ENCODE measurements at regions not wholly inside any gene's neighbourhood (a gene's known extent, or its start where the extent isn't known, plus 50 kb on each side); places are given as distances from the start of the nearest gene placed in this dataset.
A peak's percentile ranks its signal among the peaks of the same experiment; 100 is the strongest.
"Not testable (repeated sequence)": the region's sequence is repeated elsewhere in the genome, so short reads cannot be mapped to it uniquely, and the experiment has no call there.

- DNase-seq (ENCODE audit: low spot score), result no peak
- TF ChIP-seq, protein P1, sequence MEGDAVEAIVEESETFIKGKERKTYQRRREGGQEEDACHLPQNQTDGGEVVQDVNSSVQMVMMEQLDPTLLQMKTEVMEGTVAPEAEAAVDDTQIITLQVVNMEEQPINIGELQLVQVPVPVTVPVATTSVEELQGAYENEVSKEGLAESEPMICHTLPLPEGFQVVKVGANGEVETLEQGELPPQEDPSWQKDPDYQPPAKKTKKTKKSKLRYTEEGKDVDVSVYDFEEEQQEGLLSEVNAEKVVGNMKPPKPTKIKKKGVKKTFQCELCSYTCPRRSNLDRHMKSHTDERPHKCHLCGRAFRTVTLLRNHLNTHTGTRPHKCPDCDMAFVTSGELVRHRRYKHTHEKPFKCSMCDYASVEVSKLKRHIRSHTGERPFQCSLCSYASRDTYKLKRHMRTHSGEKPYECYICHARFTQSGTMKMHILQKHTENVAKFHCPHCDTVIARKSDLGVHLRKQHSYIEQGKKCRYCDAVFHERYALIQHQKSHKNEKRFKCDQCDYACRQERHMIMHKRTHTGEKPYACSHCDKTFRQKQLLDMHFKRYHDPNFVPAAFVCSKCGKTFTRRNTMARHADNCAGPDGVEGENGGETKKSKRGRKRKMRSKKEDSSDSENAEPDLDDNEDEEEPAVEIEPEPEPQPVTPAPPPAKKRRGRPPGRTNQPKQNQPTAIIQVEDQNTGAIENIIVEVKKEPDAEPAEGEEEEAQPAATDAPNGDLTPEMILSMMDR (IDR thresholded peaks at IDR 0.05; ENCODE audit: extremely low read depth, missing control alignments), result no peak
Observed at GRCh38 chr14:105905456-105905855, 379.1 kb downstream of the TMEM121 start.

- TF ChIP-seq, protein P1 (IDR thresholded peaks at IDR 0.05; ENCODE audit: extremely low read depth, missing control alignments), result no peak
Observed at GRCh38 chr14:105907276-105907675, 380.9 kb downstream of the TMEM121 start.

GRCh38 chr14:105908006-105908405 is 381.6 kb downstream of the TMEM121 start:
- TF ChIP-seq, protein P1 (IDR thresholded peaks at IDR 0.05; ENCODE audit: extremely low read depth, missing control alignments), result no peak
- DNase-seq (ENCODE audit: low spot score), result no peak

More at GRCh38 chr14:105907276-105907675, 380.9 kb downstream of the TMEM121 start:
- no peak for DNase-seq (ENCODE audit: low spot score)

- DNase-seq (ENCODE audit: low spot score), result peak; percentile 56
- TF ChIP-seq, protein P1 (IDR thresholded peaks at IDR 0.05; ENCODE audit: extremely low read depth, missing control alignments), result no peak
Observed at GRCh38 chr14:105908481-105908911, 382.1 kb downstream of the TMEM121 start.

- no peak for DNase-seq (ENCODE audit: low spot score)
- TF ChIP-seq, protein P1 (IDR thresholded peaks at IDR 0.05; ENCODE audit: extremely low read depth, missing control alignments), result no peak
Observed at GRCh38 chr14:105909046-105909827, 382.9 kb downstream of the TMEM121 start.

DNA sequence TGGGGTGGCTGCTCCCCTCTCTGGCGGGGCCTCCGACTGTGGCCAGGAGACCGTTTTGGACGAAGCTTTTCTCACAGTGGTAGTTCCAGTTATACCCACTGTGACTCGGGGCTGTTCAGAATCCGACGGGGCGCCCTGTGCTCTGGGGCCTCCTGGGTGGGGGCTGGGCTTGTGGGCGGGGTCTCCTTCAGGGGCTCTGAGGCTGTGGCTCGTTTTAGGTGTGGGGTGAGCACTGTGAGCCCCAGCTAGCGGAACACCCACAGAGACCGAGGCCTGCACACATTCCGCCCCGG is 383.4 kb downstream of the TMEM121 start:
- DNase-seq (ENCODE audit: low spot score), result not testable (repeated sequence)

GRCh38 chr14:105910426-105910825 is 384.0 kb downstream of the TMEM121 start:
- TF ChIP-seq, protein P1 (IDR thresholded peaks at IDR 0.05; ENCODE audit: extremely low read depth, missing control alignments), result no peak
- DNase-seq (ENCODE audit: low spot score), result no peak

Measured in GM20000 (cell line).